ENCODE measurements at regions not wholly inside any gene's neighbourhood (a gene's known extent, or its start where the extent isn't known, plus 50 kb on each side); places are given as distances from the start of the nearest gene placed in this dataset.

DNA sequence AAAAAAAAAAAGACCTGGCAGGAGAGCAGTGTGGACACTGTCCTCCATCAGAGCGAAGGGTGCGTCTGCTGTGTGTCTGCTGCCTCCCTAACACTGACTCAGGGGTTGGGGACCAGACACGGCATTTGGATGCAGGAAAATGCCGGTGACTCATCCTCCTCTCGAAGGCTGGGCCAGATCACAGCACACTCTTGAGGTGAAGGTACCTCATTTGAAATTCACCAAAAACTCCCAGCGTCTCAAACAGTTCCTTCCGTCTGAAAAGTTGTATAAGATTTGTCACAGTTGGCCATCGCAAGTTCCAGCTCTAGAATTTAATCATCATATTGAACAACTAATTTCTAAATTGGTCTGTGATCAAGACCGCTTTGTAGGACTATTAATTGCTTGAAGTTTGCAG, 118.1 kb upstream of the LYZL2 start:
- H3K27ac Mint-ChIP-seq: no peak overlapping the region
- intact Hi-C loops (cut with micrococcal nuclease): no loop called here
- Histone ChIP-seq H3K36me3 (replicated peaks in 1 of 2; ENCODE audit: control insufficient read depth in 1 of 2, insufficient read depth in 2 of 2, low read length in 2 of 2) (no peaks in the 10 kb centered on the region), H3K27ac (ENCODE audit: low read depth in 1 of 2, low read length in 2 of 2) (no peak overlapping the region), H3K79me2 (ENCODE audit: insufficient read depth, low read length) (no peaks in the 10 kb centered on the region), H3K4me2 (replicated peaks; ENCODE audit: extremely low read depth, low read length, poor library complexity, severe bottlenecking) (no peak overlapping the region), H3K4me3 (replicated peaks in 1 of 3; ENCODE audit: low read depth in 2 of 3, low read length in 3 of 3) (no peak overlapping the region), H3K4me1 (ENCODE audit: control insufficient read depth in 1 of 2, insufficient read depth in 2 of 2, low read length in 2 of 2) (no peaks in the 10 kb centered on the region), H2AFZ (ENCODE audit: insufficient read depth, low read depth, low read length, poor library complexity, severe bottlenecking) (no peak overlapping the region), H3K9me3 (replicated peaks in 1 of 2; ENCODE audit: control insufficient read depth in 1 of 2, insufficient read depth in 1 of 2, low read length in 2 of 2) (no peaks in the 10 kb centered on the region), H3K27me3 (ENCODE audit: control insufficient read depth in 2 of 2, insufficient read depth in 2 of 2, low read length in 2 of 2) (no peaks in the 10 kb centered on the region), H3K9ac (ENCODE audit: insufficient read depth, low read length, poor library complexity, severe bottlenecking) (no peak overlapping the region), H4K20me1 (ENCODE audit: insufficient read depth, low read length) (no peaks in the 10 kb centered on the region)
- H3K9me3 Mint-ChIP-seq: no peaks in the 10 kb centered on the region
- DNase-seq: no peak
- no peak overlapping the region for H3K4me3 Mint-ChIP-seq
- WGBS (ENCODE audit: insufficient coverage): 81% methylated on average over 6 of the region's 9 CpGs
- TF ChIP-seq, protein P1, sequence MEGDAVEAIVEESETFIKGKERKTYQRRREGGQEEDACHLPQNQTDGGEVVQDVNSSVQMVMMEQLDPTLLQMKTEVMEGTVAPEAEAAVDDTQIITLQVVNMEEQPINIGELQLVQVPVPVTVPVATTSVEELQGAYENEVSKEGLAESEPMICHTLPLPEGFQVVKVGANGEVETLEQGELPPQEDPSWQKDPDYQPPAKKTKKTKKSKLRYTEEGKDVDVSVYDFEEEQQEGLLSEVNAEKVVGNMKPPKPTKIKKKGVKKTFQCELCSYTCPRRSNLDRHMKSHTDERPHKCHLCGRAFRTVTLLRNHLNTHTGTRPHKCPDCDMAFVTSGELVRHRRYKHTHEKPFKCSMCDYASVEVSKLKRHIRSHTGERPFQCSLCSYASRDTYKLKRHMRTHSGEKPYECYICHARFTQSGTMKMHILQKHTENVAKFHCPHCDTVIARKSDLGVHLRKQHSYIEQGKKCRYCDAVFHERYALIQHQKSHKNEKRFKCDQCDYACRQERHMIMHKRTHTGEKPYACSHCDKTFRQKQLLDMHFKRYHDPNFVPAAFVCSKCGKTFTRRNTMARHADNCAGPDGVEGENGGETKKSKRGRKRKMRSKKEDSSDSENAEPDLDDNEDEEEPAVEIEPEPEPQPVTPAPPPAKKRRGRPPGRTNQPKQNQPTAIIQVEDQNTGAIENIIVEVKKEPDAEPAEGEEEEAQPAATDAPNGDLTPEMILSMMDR (IDR thresholded peaks at IDR 0.05): no peak
- H3K27me3 Mint-ChIP-seq (ENCODE audit: low read depth in 3 of 3): peaks cover 4 to 8% (median 5%) of the 10 kb centered on the region in 3 donors
- H3K36me3 Mint-ChIP-seq: no peaks in the 10 kb centered on the region
- peaks cover 7% of the 10 kb centered on the region for H3K4me1 Mint-ChIP-seq

- Histone ChIP-seq H3K4me2 (replicated peaks; ENCODE audit: extremely low read depth, low read length, poor library complexity, severe bottlenecking) (no peak overlapping the region), H3K4me3 (replicated peaks in 1 of 3; ENCODE audit: low read depth in 2 of 3, low read length in 3 of 3) (no peak overlapping the region), H3K27me3 (ENCODE audit: control insufficient read depth in 2 of 2, insufficient read depth in 2 of 2, low read length in 2 of 2) (no peaks in the 10 kb centered on the region), H3K9ac (ENCODE audit: insufficient read depth, low read length, poor library complexity, severe bottlenecking) (no peak overlapping the region), H3K79me2 (ENCODE audit: insufficient read depth, low read length) (no peaks in the 10 kb centered on the region), H4K20me1 (ENCODE audit: insufficient read depth, low read length) (no peaks in the 10 kb centered on the region), H3K9me3 (replicated peaks in 1 of 2; ENCODE audit: control insufficient read depth in 1 of 2, insufficient read depth in 1 of 2, low read length in 2 of 2) (no peaks in the 10 kb centered on the region), H3K36me3 (replicated peaks in 1 of 2; ENCODE audit: control insufficient read depth in 1 of 2, insufficient read depth in 2 of 2, low read length in 2 of 2) (no peaks in the 10 kb centered on the region), H2AFZ (ENCODE audit: insufficient read depth, low read depth, low read length, poor library complexity, severe bottlenecking) (no peak overlapping the region), H3K27ac (ENCODE audit: low read depth in 1 of 2, low read length in 2 of 2) (no peak overlapping the region), H3K4me1 (ENCODE audit: control insufficient read depth in 1 of 2, insufficient read depth in 2 of 2, low read length in 2 of 2) (no peaks in the 10 kb centered on the region)
- H3K27me3 Mint-ChIP-seq (ENCODE audit: low read depth in 3 of 3): peaks cover 1 to 13% (median 8%) of the 10 kb centered on the region in 3 donors
- TF ChIP-seq, protein P1 (IDR thresholded peaks at IDR 0.05): no peak
- 100% methylated on average over 1 of the region's 5 CpGs for WGBS (ENCODE audit: insufficient coverage)
- H3K36me3 Mint-ChIP-seq: no peaks in the 10 kb centered on the region
- no peak overlapping the region for H3K27ac Mint-ChIP-seq
- peaks cover 13% of the 10 kb centered on the region for H3K4me1 Mint-ChIP-seq
- DNase-seq: no peak
- no peak overlapping the region for H3K4me3 Mint-ChIP-seq
- intact Hi-C loops (cut with micrococcal nuclease): no loop called here
- H3K9me3 Mint-ChIP-seq: peaks cover 0 to 2% (median 0%) of the 10 kb centered on the region in 7 donors
Measured at GRCh38 chr10:30745953-30746352, 116.4 kb upstream of the LYZL2 start.

All from CD14-positive monocyte (primary cell).